H9 (cell line): ENCODE measurements at regions not wholly inside any gene's neighbourhood (a gene's known extent, or its start where the extent isn't known, plus 50 kb on each side); places are given as distances from the start of the nearest gene placed in this dataset.

Experiments
- DNase-seq: peaks from one replicate; pipeline ENCODE4 v3.0.0-alpha.2; 2017
- H2AFZ ChIP-seq: one replicate; pipeline ENCODE4 v1.6.1; 2013; ENCODE audit warnings: mild to moderate bottlenecking, low read length, control low read depth, moderate library complexity
- H2AK5ac ChIP-seq: 2 replicates; pipeline ENCODE4 v1.6.1; 2013; ENCODE audit warnings: low read length, control low read depth, mixed read lengths; ENCODE audit not compliant: insufficient read length
- H2BK120ac ChIP-seq: one replicate; pipeline ENCODE4 v1.6.1; 2013; ENCODE audit warnings: low read depth, mild to moderate bottlenecking, low read length, control low read depth, inconsistent platforms; ENCODE audit not compliant: poor library complexity, severe bottlenecking
- H2BK12ac ChIP-seq: 2 replicates; pipeline ENCODE4 v1.6.1; 2013; ENCODE audit warnings: low read length, control low read depth, mixed read lengths, low read depth; ENCODE audit not compliant: insufficient read length
- H2BK15ac ChIP-seq: 2 replicates; pipeline ENCODE4 v1.6.1; 2013; ENCODE audit warnings: low read depth, low read length, control low read depth
- H2BK20ac ChIP-seq: one replicate; pipeline ENCODE4 v1.6.1; 2013; ENCODE audit warnings: low read depth, mild to moderate bottlenecking, low read length, control low read depth, inconsistent platforms; ENCODE audit not compliant: poor library complexity, severe bottlenecking
- H2BK5ac ChIP-seq: 2 replicates; pipeline ENCODE4 v1.6.1; 2013; ENCODE audit warnings: low read length, control low read depth, mixed read lengths; ENCODE audit not compliant: insufficient read length
- H3K14ac ChIP-seq: 2 replicates; pipeline ENCODE4 v1.6.1; 2013; ENCODE audit warnings: low read length, control low read depth; ENCODE audit not compliant: insufficient read depth
- H3K18ac ChIP-seq: 2 replicates; pipeline ENCODE4 v1.6.1; 2013; ENCODE audit warnings: low read depth, mild to moderate bottlenecking, mixed read lengths, low read length, control low read depth; ENCODE audit not compliant: insufficient read length
- H3K23ac ChIP-seq: 2 replicates; pipeline ENCODE4 v1.6.1; 2013; ENCODE audit warnings: low read length, control low read depth, mixed read lengths, low read depth; ENCODE audit not compliant: insufficient read length
- H3K23me2 ChIP-seq: 2 replicates; pipeline ENCODE4 v1.6.1; 2013; ENCODE audit warnings: low read depth, mild to moderate bottlenecking, mixed read lengths, low read length, control low read depth; ENCODE audit not compliant: insufficient read length, poor library complexity, severe bottlenecking
- H3K27ac ChIP-seq: 2 replicates; pipeline ENCODE4 v1.5.1; 2013; ENCODE audit warnings: low read length, control low read depth, mixed read lengths, low read depth; ENCODE audit not compliant: insufficient read length
- H3K27me3 ChIP-seq: 2 replicates; pipeline ENCODE4 v1.6.1; 2013; ENCODE audit warnings: low read length, control low read depth, inconsistent platforms; ENCODE audit not compliant: insufficient read depth
- H3K4ac ChIP-seq: 2 replicates; pipeline ENCODE4 v1.6.1; 2013; ENCODE audit warnings: low read depth, mild to moderate bottlenecking, control low read depth, inconsistent platforms, low read length, moderate library complexity
- H3K4me1 ChIP-seq: 2 replicates; pipeline ENCODE4 v1.6.1; 2013; ENCODE audit warnings: low read length, control low read depth, inconsistent platforms; ENCODE audit not compliant: insufficient read depth
- H3K4me2 ChIP-seq: 2 replicates; pipeline ENCODE4 v1.6.1; 2013; ENCODE audit warnings: low read length, control low read depth, mixed read lengths; ENCODE audit not compliant: insufficient read length, insufficient read depth
- H3K56ac ChIP-seq: 2 replicates; pipeline ENCODE4 v1.6.1; 2013; ENCODE audit warnings: low read depth, mild to moderate bottlenecking, mixed read lengths, low read length, control low read depth; ENCODE audit not compliant: insufficient read length
- H3K79me1 ChIP-seq: 2 replicates; pipeline ENCODE4 v1.6.1; 2013; ENCODE audit warnings: low read depth, mild to moderate bottlenecking, moderate library complexity, low read length, control low read depth, inconsistent platforms; ENCODE audit not compliant: insufficient read depth, poor library complexity, severe bottlenecking
- H3K79me2 ChIP-seq: 2 replicates; pipeline ENCODE4 v1.6.1; 2013; ENCODE audit warnings: low read length, control low read depth, inconsistent platforms; ENCODE audit not compliant: insufficient read depth
- H3K9ac ChIP-seq: 2 replicates; pipeline ENCODE4 v1.6.1; 2013; ENCODE audit warnings: low read length, control low read depth, mixed read lengths; ENCODE audit not compliant: insufficient read length; ENCODE audit errors: extremely low read depth
- H3K9me3 ChIP-seq: one replicate; pipeline ENCODE4 v1.6.1; 2013; ENCODE audit warnings: low read depth, low read length, inconsistent platforms; ENCODE audit not compliant: control insufficient read depth
- H3T11ph ChIP-seq: one replicate; pipeline ENCODE4 v1.6.1; 2013; ENCODE audit warnings: mild to moderate bottlenecking, low read length, control low read depth, inconsistent platforms
- H4K20me1 ChIP-seq: one replicate; pipeline ENCODE4 v1.6.1; 2013; ENCODE audit not compliant: control insufficient read depth, insufficient read length, insufficient read depth
- H4K5ac ChIP-seq: 2 replicates; pipeline ENCODE4 v1.6.1; 2013; ENCODE audit warnings: low read depth, mild to moderate bottlenecking, mixed read lengths, low read length, control low read depth; ENCODE audit not compliant: insufficient read length
- H4K8ac ChIP-seq: replicated peaks from 2 replicates; pipeline ENCODE4 v1.6.1; 2013; ENCODE audit warnings: low read length, control low read depth, mixed read lengths, low read depth; ENCODE audit not compliant: insufficient read length
- H4K91ac ChIP-seq: 2 replicates; pipeline ENCODE4 v1.6.1; 2013; ENCODE audit warnings: low read depth, mild to moderate bottlenecking, moderate library complexity, mixed read lengths, low read length, control low read depth; ENCODE audit not compliant: insufficient read length
- H3K27ac Mint-ChIP-seq, 3 experiments: 2 replicates in 2 of 3; 3 replicates in 1 of 3; pipeline ENCODE4 v1.8.0; 2020 to 2021; ENCODE audit warnings: mixed read lengths in 3 of 3, mild to moderate bottlenecking in 1 of 3, moderate library complexity in 1 of 3
- H3K27me3 Mint-ChIP-seq: 2 replicates; pipeline ENCODE4 v1.8.0; 2021; ENCODE audit warnings: low read depth, mild to moderate bottlenecking, moderate library complexity, mixed read lengths
- H3K36me3 Mint-ChIP-seq, 3 experiments: 2 replicates in 2 of 3; 3 replicates in 1 of 3; pipeline ENCODE4 v1.8.0; 2020 to 2021; ENCODE audit warnings: low read depth in 3 of 3, mixed read lengths in 3 of 3; ENCODE audit not compliant: insufficient read depth in 1 of 3
- H3K4me1 Mint-ChIP-seq, 2 experiments: 2 replicates each; pipeline ENCODE4 v1.8.0; 2020; ENCODE audit warnings: mixed read lengths in 2 of 2
- H3K4me3 Mint-ChIP-seq, 2 experiments: 2 replicates in 1 of 2; 3 replicates in 1 of 2; pipeline ENCODE4 v1.8.0; 2020 to 2021; ENCODE audit warnings: mild to moderate bottlenecking in 2 of 2, mixed read lengths in 2 of 2, moderate library complexity in 1 of 2
- H3K9me3 Mint-ChIP-seq, 2 experiments: 2 replicates in 1 of 2; 3 replicates in 1 of 2; pipeline ENCODE4 v1.8.0; 2020; ENCODE audit warnings: mild to moderate bottlenecking in 2 of 2, mixed read lengths in 2 of 2, moderate library complexity in 1 of 2
- WGBS: extraction: QIAGEN DNeasy Blood & Tissue Kit; methylation state at CpG from one replicate; pipeline ENCODE4 v1.1.7; 2013; ENCODE audit warnings: missing lambda C conversion rate, low lambda C conversion rate, mixed read lengths; ENCODE audit not compliant: insufficient read length; ENCODE audit errors: extremely low coverage; 5-methylcytosine and 5-hydroxymethylcytosine counted together
- TF ChIP-seq, protein P1 (sequence below): fragments of 200-600 bp; sonication (generic); conservative IDR thresholded peaks from 3 replicates; pipeline ENCODE4 v1.8.0; 2021; ENCODE audit warnings: antibody characterized with exemption, mild to moderate bottlenecking

DNA sequence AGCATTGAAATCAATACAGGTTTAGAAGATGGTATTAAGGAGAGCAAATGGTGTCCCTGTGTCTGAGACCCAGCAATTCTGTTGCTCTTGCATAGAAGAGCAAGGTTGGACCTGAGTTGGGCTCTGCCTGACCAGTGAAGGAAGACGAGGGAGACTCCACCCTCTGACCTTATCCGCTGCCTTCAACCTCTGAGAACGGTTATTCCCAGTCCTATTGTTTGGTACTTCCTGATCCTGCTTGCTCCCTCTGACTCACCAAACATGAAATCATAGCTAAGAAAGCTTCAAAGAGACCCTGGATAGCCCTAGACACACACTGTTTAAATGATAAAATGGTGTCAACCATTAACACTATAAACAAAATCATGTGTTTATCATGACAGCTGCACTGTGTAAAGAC is 218.5 kb downstream of the PLK2 start:
- no peak overlapping the region for H3K4me2 ChIP-seq
- H2BK20ac ChIP-seq = no peak overlapping the region
- no peaks in the 10 kb centered on the region for H3K27me3 Mint-ChIP-seq
- H4K5ac ChIP-seq = no peak overlapping the region
- no peaks in the 10 kb centered on the region for H4K20me1 ChIP-seq
- H4K91ac ChIP-seq = no peak overlapping the region
- H4K8ac ChIP-seq = no peak overlapping the region
- H3K4ac ChIP-seq = no peak overlapping the region
- H2BK5ac ChIP-seq = no peak overlapping the region
- no peaks in the 10 kb centered on the region for H3K9me3 Mint-ChIP-seq
- H2BK15ac ChIP-seq = no peak overlapping the region
- no peaks in the 10 kb centered on the region for H3K79me2 ChIP-seq
- H3K9me3 ChIP-seq = no peaks in the 10 kb centered on the region
- DNase-seq = no peak
- no peak overlapping the region for H3K14ac ChIP-seq
- H3K4me1 ChIP-seq = no peaks in the 10 kb centered on the region; the same call in 1 of the 2 replicates
- no peak overlapping the region for H3K56ac ChIP-seq
- WGBS = no CpG with 5 or more reads among the region's 3 CpGs
- H3K4me1 Mint-ChIP-seq = peaks cover 3 to 8% of the 10 kb centered on the region in 2 experiments; a peak in 2 of 4 replicates
- no peak overlapping the region for H3T11ph ChIP-seq
- no peak overlapping the region for H3K4me3 Mint-ChIP-seq
- no peak overlapping the region for H3K23ac ChIP-seq
- no peak overlapping the region for H3K27ac Mint-ChIP-seq
- H2BK12ac ChIP-seq = no peak overlapping the region
- H2BK120ac ChIP-seq = no peak overlapping the region
- H3K79me1 ChIP-seq = no peaks in the 10 kb centered on the region
- no peak overlapping the region for H3K18ac ChIP-seq
- H2AFZ ChIP-seq = no peak overlapping the region
- TF ChIP-seq, protein P1, sequence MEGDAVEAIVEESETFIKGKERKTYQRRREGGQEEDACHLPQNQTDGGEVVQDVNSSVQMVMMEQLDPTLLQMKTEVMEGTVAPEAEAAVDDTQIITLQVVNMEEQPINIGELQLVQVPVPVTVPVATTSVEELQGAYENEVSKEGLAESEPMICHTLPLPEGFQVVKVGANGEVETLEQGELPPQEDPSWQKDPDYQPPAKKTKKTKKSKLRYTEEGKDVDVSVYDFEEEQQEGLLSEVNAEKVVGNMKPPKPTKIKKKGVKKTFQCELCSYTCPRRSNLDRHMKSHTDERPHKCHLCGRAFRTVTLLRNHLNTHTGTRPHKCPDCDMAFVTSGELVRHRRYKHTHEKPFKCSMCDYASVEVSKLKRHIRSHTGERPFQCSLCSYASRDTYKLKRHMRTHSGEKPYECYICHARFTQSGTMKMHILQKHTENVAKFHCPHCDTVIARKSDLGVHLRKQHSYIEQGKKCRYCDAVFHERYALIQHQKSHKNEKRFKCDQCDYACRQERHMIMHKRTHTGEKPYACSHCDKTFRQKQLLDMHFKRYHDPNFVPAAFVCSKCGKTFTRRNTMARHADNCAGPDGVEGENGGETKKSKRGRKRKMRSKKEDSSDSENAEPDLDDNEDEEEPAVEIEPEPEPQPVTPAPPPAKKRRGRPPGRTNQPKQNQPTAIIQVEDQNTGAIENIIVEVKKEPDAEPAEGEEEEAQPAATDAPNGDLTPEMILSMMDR = no peak
- no peak overlapping the region for H3K9ac ChIP-seq
- H3K36me3 Mint-ChIP-seq = no peaks in the 10 kb centered on the region
- no peak overlapping the region for H2AK5ac ChIP-seq
- H3K23me2 ChIP-seq = no peaks in the 10 kb centered on the region
- H3K27ac ChIP-seq = no peak overlapping the region
- H3K27me3 ChIP-seq = no peaks in the 10 kb centered on the region
